T-helper 2 cell treated with Interferon-gamma antibody and Interleukin-4, amounts not matched to agents 100 ng/mL and 5 ng/mL, for 36 hours (primary cell): ENCODE measurements at regions not wholly inside any gene's neighbourhood (a gene's known extent, or its start where the extent isn't known, plus 50 kb on each side); places are given as distances from the start of the nearest gene placed in this dataset.

Experiments used
- intact Hi-C: fragments of 100-400 bp; cut with micrococcal nuclease; formaldehyde crosslinking; loops from one replicate; pipeline ENCODE4 v1.15.1; 2023

- intact Hi-C loops = no loop called here
Measured at GRCh38 chr4:31613946-31614623, 893.9 kb downstream of the PCDH7 start.

GRCh38 chr4:31617667-31618066, 897.5 kb downstream of the PCDH7 start:
- intact Hi-C loops = no loop called here

GRCh38 chr4:31620476-31620875, 900.3 kb downstream of the PCDH7 start:
- intact Hi-C loops = no loop called here

- intact Hi-C loops = no loop called here
Measured at GRCh38 chr4:31645236-31645635, 925.1 kb downstream of the PCDH7 start.

- intact Hi-C loops = no loop called here
Measured at GRCh38 chr4:31647786-31648185, 927.6 kb downstream of the PCDH7 start.

GRCh38 chr4:31649878-31650277, 929.7 kb downstream of the PCDH7 start:
- intact Hi-C loops = no loop called here

- intact Hi-C loops = no loop called here
Measured at GRCh38 chr4:31651541-31651940, 931.4 kb downstream of the PCDH7 start.

GRCh38 chr4:31655328-31655727, 935.2 kb downstream of the PCDH7 start:
- intact Hi-C loops = no loop called here

GRCh38 chr4:31657859-31658570, 937.8 kb downstream of the PCDH7 start:
- intact Hi-C loops = no loop called here

GRCh38 chr4:31660916-31661315, 940.7 kb downstream of the PCDH7 start:
- intact Hi-C loops = no loop called here

GRCh38 chr4:31662951-31663350, 942.8 kb downstream of the PCDH7 start:
- intact Hi-C loops = no loop called here

- intact Hi-C loops = no loop called here
Measured at GRCh38 chr4:31667686-31668085, 947.5 kb downstream of the PCDH7 start.

GRCh38 chr4:31674313-31674947, 954.3 kb downstream of the PCDH7 start:
- intact Hi-C loops = no loop called here

GRCh38 chr4:31678356-31678755, 958.2 kb downstream of the PCDH7 start:
- intact Hi-C loops = no loop called here

GRCh38 chr4:31682796-31683195, 962.6 kb downstream of the PCDH7 start:
- intact Hi-C loops = no loop called here

GRCh38 chr4:31687717-31688342, 967.7 kb downstream of the PCDH7 start:
- intact Hi-C loops = no loop called here

- intact Hi-C loops = no loop called here
Measured at GRCh38 chr4:31692399-31692940, 972.3 kb downstream of the PCDH7 start.

- intact Hi-C loops = no loop called here
Measured at GRCh38 chr4:31701256-31701655, 981.1 kb downstream of the PCDH7 start.

- intact Hi-C loops = no loop called here
Measured at GRCh38 chr4:31702326-31702725, 982.2 kb downstream of the PCDH7 start.

GRCh38 chr4:31714238-31714637, 994.1 kb downstream of the PCDH7 start:
- intact Hi-C loops = no loop called here

GRCh38 chr4:31715302-31715701, 995.1 kb downstream of the PCDH7 start:
- intact Hi-C loops = no loop called here

- intact Hi-C loops = no loop called here
Measured at GRCh38 chr4:31727030-31727429, 1006.9 kb downstream of the PCDH7 start.
